Upper lobe of right lung (tissue), 1 donor: ENCODE measurements at regions not wholly inside any gene's neighbourhood (a gene's known extent, or its start where the extent isn't known, plus 50 kb on each side); places are given as distances from the start of the nearest gene placed in this dataset.

Experiments
- ATAC-seq: fragments of 200-7000 bp; cut with Tn5 transposase; one replicate; pipeline ENCODE4 v1.9.1; 2020; ENCODE audit warnings: mild to moderate bottlenecking, moderate library complexity
- DNase-seq: peaks from one replicate; pipeline ENCODE4 v3.0.0-alpha.2; 2020
- H3K27ac ChIP-seq: fragments of 200-600 bp; one replicate; pipeline ENCODE4 v1.8.0; 2022
- H3K27me3 ChIP-seq: fragments of 200-600 bp; one replicate; pipeline ENCODE4 v1.8.0; 2022; ENCODE audit warnings: mild to moderate bottlenecking
- H3K36me3 ChIP-seq: fragments of 200-600 bp; one replicate; pipeline ENCODE4 v1.8.0; 2022
- H3K4me1 ChIP-seq: fragments of 200-600 bp; one replicate; pipeline ENCODE4 v1.8.0; 2022
- H3K4me3 ChIP-seq: fragments of 200-600 bp; one replicate; pipeline ENCODE4 v1.8.0; 2022; ENCODE audit warnings: mild to moderate bottlenecking
- H3K9me3 ChIP-seq: fragments of 200-600 bp; one replicate; pipeline ENCODE4 v1.8.0; 2022
- CTCF ChIP-seq: fragments of 200-600 bp; IDR thresholded peaks from one replicate; pipeline ENCODE4 v1.8.0; 2022; ENCODE audit warnings: antibody characterized with exemption
- intact Hi-C: fragments of 100-400 bp; cut with DNase I; formaldehyde crosslinking; loops from one replicate; pipeline ENCODE4 v1.11.0; 2022
- donor health status: DM: no; HTN: yes; CAD: no; lungs with severe emphysema.

- H3K9me3 ChIP-seq: peaks cover 5% of the 10 kb centered on the region
- H3K27me3 ChIP-seq: no peaks in the 10 kb centered on the region
- no peaks in the 10 kb centered on the region for H3K36me3 ChIP-seq
- intact Hi-C loops: no loop called here
- no peak overlapping the region for H3K4me3 ChIP-seq
- H3K4me1 ChIP-seq: no peaks in the 10 kb centered on the region
- peak; percentile 21 for DNase-seq
- ATAC-seq: no peak
- TF ChIP-seq CTCF: no peak
- no peak overlapping the region for H3K27ac ChIP-seq
These were observed 74.5 kb upstream of the NKX1-1 start for GRCh38 chr4:1480720-1481119.

- H3K27me3 ChIP-seq: no peaks in the 10 kb centered on the region
- H3K4me1 ChIP-seq: no peaks in the 10 kb centered on the region
- H3K27ac ChIP-seq: no peak overlapping the region
- ATAC-seq (no peak), DNase-seq (peak; percentile 45)
- intact Hi-C loops: no loop called here
- TF ChIP-seq CTCF: no peak
- no peak overlapping the region for H3K4me3 ChIP-seq
- H3K36me3 ChIP-seq: no peaks in the 10 kb centered on the region
- no peaks in the 10 kb centered on the region for H3K9me3 ChIP-seq
These were observed 73.2 kb upstream of the NKX1-1 start for GRCh38 chr4:1479454-1479853.

- DNase-seq: peak; percentile 39
- no peaks in the 10 kb centered on the region for H3K9me3 ChIP-seq
- ATAC-seq: no peak
- no peaks in the 10 kb centered on the region for H3K27me3 ChIP-seq
- no peak for TF ChIP-seq CTCF
- H3K4me1 ChIP-seq: no peaks in the 10 kb centered on the region
- intact Hi-C loops: no loop called here
- H3K4me3 ChIP-seq: no peak overlapping the region
- no peak overlapping the region for H3K27ac ChIP-seq
- H3K36me3 ChIP-seq: no peaks in the 10 kb centered on the region
These were observed 72.6 kb upstream of the NKX1-1 start for GRCh38 chr4:1478766-1479355.

GRCh38 chr4:1477045-1477840 lies 71.0 kb upstream of the NKX1-1 start:
- Histone ChIP-seq H3K27ac (no peak overlapping the region), H3K27me3 (peaks cover 5% of the 10 kb centered on the region), H3K4me1 (no peaks in the 10 kb centered on the region), H3K4me3 (no peak overlapping the region), H3K36me3 (no peaks in the 10 kb centered on the region), H3K9me3 (no peaks in the 10 kb centered on the region)
- intact Hi-C loops: no loop called here
- no peak for TF ChIP-seq CTCF
- DNase-seq (peak; percentile 48), ATAC-seq (no peak)

- Histone ChIP-seq H3K27me3 (peaks cover 16% of the 10 kb centered on the region), H3K9me3 (no peaks in the 10 kb centered on the region), H3K4me1 (no peaks in the 10 kb centered on the region), H3K36me3 (no peaks in the 10 kb centered on the region), H3K27ac (no peak overlapping the region), H3K4me3 (no peak overlapping the region)
- no peak for ATAC-seq
- intact Hi-C loops: no loop called here
- no peak for TF ChIP-seq CTCF
- peak; percentile 16 for DNase-seq
These were observed 69.9 kb upstream of the NKX1-1 start for GRCh38 chr4:1476140-1476513.
